ENCODE measurements at regions not wholly inside any gene's neighbourhood (a gene's known extent, or its start where the extent isn't known, plus 50 kb on each side); places are given as distances from the start of the nearest gene placed in this dataset.

- TF ChIP-seq CEBPZ (IDR thresholded peaks at IDR 0.05; ENCODE audit: borderline replicate concordance, low read depth, low read length) (no peak), ATF7 (IDR thresholded peaks at IDR 0.05) (no peak), GTF2E2 (tag; IDR thresholded peaks at IDR 0.05) (no peak)
Observed at GRCh38 chr2:150088538-150088937, 398.9 kb downstream of the RND3 start (continued).

- POLR2A ChIA-PET: interaction anchor here (0.7 kb wide), 1 partner anchor 551 kb away, joined by 3 read pairs; no protein-coding TSS in a partner anchor
- no peaks in the 10 kb centered on the region for H3K36me3 ChIP-seq (ENCODE audit: control insufficient read depth, insufficient read depth, low read length)
- no peak overlapping the region for H3K4me3 ChIP-seq
- 7% methylated on average over 2 of the region's 2 CpGs for WGBS (ENCODE audit: insufficient coverage, low coverage, missing lambda C conversion rate)
- H3K9me1 ChIP-seq (ENCODE audit: control insufficient read depth, insufficient read depth, low read length): no peaks in the 10 kb centered on the region
- FAIRE-seq (no peak), ATAC-seq (no peak), DNase-seq (ENCODE audit: extremely low read depth in 1 of 4, low spot score in 3 of 4) (no peak)
- in situ Hi-C loops (cut with MboI) (no loop called here), intact Hi-C loops (cut with micrococcal nuclease) (no loop called here)
- no peak overlapping the region for H3K27ac ChIP-seq (ENCODE audit: extremely low read depth, low read depth, low read length)
- H2AFZ ChIP-seq (ENCODE audit: low read depth, low read length): no peak overlapping the region
- no peak overlapping the region for H3K4me2 ChIP-seq (ENCODE audit: insufficient read depth, low read length)
- no peak overlapping the region for H3K9ac ChIP-seq (ENCODE audit: insufficient read depth in 1 of 2, low read depth in 2 of 2, low read length in 2 of 2)
- H3K9me3 ChIP-seq (replicated peaks; ENCODE audit: control insufficient read depth, insufficient read depth, low read depth, low read length): no peaks in the 10 kb centered on the region
- CTCF ChIA-PET (ENCODE audit: low intra/inter-chr PET ratio): no interaction called here
- no peak for TF ChIP-seq NEUROD1 (IDR thresholded peaks at IDR 0.05; ENCODE audit: borderline replicate concordance, low read depth, low read length, partially characterized antibody)
- TF ChIP-seq HDAC2 (IDR thresholded peaks at IDR 0.05): no peak
- peak; percentile 97 for TF ChIP-seq ZNF324 (CRISPR knock-in tag; IDR thresholded peaks at IDR 0.05)
- TF ChIP-seq ETS1 (conservative IDR thresholded peaks at IDR 0.05; ENCODE audit: control insufficient read depth, low read depth, low read length): no peak
- no peaks in the 10 kb centered on the region for H3K27me3 ChIP-seq (ENCODE audit: control insufficient read depth in 2 of 2, insufficient read depth in 2 of 2, low read length in 2 of 2)
- H3K79me2 ChIP-seq (ENCODE audit: control insufficient read depth, insufficient read depth, low read length): no peaks in the 10 kb centered on the region
- no TSS peak for BruUV-seq (replicated peaks)
- H3K4me1 ChIP-seq (replicated peaks in 1 of 2; ENCODE audit: control insufficient read depth in 2 of 2, insufficient read depth in 2 of 2, low read length in 2 of 2): no peaks in the 10 kb centered on the region
- no peaks in the 10 kb centered on the region for H4K20me1 ChIP-seq (replicated peaks; ENCODE audit: control insufficient read depth, insufficient read depth, low read length)
Observed at GRCh38 chr2:150085478-150085877, 402.0 kb downstream of the RND3 start.

Data from K562 (cell line).